NOMO-1 treated with DMSO at 0.1 percent for 48 hours (cell line): ENCODE measurements at regions not wholly inside any gene's neighbourhood (a gene's known extent, or its start where the extent isn't known, plus 50 kb on each side); places are given as distances from the start of the nearest gene placed in this dataset.

Source experiments
- DNase-seq: peaks from one replicate; lab custom pipeline; 2025; ENCODE audit not compliant: unreplicated experiment; lab: John Stamatoyannopoulos, UW

- no peak for DNase-seq
Observed at GRCh38 chr2:120913972-120914838, 178.5 kb downstream of the GLI2 start.

DNA sequence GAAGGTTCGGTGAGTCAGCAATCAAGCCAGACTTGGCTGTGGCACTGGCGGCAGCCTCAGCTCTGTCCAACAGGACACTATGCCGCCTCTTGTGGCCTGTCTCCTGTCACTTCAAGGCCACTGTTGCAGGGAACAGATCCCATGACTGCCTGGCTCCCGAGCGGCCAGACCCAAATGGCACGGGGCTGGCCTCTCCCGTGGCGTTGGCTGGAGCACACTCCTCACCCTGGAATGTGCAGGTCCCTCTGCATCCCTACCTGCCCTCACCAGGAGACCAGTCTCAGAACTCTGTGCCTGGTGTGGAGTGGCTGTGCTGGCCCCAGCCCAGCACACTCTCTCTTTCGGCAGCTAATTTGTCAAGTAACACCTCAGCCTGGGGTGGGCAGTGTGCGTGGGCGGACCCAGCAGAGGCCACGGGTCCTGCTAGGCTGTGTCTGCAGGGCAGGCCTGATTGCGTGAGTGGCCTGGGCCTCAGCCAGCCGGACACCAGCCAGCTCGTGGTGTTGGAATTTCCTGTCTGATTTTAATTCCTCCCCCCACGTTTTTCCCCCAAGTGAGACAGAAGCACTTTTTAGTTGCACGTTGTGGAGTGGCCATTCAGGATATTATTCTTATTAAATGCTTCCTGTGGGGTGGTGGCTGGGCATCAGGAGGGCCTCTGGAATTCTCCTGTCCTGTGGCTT, 179.3 kb downstream of the GLI2 start:
- no peak for DNase-seq

- no peak for DNase-seq
Observed at GRCh38 chr2:120915670-120916069, 180.0 kb downstream of the GLI2 start.

DNA sequence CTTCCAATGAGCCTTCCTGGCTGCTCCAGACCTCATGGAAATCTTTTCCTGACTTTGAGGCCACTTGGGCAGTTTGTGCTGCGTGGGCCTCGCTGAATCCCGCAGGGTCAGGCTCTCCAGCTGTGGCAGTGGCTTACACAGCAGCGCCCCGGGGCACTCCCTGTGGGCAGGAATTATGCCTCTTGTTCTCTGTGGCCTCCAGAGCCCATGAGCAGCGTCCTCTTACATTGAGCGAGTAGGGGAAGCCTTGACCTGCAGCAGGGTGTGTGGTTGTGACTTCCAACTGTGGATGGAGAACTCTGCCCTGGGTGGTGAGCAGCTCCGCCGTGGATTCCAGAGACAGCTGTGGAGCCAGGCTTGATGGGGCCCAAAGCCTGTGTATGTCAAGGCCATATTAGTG, 180.8 kb downstream of the GLI2 start:
- no peak for DNase-seq

GRCh38 chr2:120917886-120918285, 182.2 kb downstream of the GLI2 start:
- DNase-seq, result no peak

GRCh38 chr2:120919216-120919615, 183.5 kb downstream of the GLI2 start:
- no peak for DNase-seq

DNA sequence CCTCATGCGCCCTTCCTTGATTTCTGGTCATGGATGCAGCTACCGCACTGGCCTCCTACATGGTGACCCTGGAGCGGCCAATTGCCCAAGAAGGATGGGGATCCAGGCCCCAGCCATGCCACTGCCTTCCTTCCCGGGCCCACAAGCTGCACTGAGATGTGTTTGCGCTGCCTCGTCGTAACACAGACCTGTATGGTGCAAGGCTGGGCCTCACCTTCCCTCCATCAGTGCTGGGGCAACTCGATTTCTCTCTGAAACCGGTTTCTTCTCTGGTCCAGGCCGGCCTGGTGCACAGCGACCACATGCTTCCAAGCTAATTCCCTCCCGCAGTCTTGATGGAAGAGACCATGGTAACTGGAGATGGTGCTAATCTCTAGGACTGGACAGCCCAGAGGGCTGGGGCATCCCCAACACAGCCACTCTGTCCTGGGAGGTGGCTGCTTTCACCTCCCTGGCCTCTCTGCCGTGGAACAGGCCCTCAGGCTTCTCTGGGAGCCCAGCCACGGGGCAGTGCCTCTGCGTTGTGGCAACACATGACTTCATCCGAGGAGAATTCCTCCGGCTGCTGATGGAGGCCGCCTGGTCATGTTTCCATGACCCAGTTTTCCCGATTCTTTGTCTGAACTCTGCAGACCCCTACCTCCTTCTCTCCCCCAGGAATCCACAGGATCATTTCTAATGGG, 184.2 kb downstream of the GLI2 start:
- DNase-seq, result no peak

DNA sequence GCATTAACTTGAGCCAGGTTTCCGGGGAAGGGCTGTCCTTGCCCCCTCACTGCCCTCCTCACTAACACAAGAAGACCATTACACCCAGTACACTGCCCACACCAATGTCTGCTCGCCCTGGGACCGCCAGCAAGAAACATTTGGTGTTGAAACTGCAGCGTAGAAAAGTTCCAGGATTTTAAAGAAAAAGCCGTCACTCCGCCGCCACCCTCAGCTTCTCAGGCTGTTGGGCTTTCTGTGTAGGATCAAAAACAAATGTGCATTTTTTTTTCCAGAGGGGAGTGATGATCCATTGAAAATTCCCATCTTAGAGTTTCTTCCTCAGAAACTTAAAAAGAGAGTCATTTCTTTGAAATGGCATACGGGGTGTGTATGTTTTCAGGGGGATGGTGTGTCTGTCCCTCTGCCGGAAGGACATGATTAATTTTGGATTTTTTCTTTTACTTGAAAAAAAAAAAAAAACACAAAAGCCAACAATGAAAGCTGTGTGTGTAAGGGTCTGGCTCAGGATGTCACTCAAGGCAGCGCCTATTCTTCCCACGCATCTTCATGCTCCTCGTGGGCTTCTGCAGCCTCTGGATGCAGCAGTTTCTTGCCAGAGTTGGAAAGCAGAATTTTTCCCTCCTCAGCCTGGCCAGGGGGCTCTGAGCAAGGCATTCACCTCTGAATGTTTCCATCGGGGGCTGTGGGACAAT, 184.9 kb downstream of the GLI2 start:
- no peak for DNase-seq

DNA sequence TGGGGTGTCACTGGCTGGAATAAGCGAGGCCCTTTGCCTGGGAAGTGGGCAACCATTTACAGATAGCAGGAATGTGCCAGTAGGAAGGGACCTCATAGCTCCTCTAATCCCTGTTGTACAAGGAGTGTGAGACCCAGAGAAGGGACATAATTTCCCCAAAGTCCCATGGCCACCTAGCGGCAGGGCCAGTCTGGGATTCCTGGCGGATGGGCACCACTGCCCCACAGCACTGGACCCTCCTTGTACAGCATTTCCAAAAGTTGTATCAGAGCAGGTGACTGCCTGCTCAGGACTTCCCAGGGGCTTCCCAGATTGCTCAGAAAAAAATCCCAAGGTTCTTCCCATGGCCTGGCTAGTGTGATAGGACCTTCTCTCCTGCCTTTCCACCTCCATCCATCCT, 185.8 kb downstream of the GLI2 start:
- no peak for DNase-seq

DNA sequence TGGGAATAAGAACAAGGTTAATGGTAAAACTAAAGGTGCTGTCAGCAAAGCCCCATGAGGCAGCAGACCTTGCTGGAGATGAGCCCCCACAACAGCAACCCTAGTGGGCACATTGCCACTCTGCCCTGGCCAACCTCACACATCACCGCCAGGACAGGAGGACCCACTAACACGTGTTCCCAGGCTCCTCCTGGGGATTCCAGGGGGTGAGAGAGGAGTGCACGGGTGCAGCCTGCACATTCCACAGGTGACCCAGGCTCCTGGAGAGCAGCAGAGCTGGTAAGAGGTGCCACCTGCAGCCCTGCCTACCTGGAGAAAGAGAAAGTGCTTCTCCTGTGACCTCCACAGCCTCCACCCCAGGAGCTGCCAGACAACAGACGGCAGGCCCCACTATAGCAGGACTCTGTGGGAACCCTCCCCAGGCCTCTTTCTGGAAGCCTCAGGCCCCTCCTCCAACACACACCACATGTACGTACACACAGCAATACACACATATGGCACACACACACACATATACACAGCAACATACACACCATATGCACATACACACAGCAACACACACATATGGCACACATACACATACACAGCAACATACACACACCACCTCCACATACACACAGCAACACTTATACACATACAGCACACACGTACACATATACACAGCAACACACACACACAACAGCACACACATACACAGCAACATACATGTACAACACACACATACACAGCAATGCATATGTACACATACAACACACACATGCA, 187.1 kb downstream of the GLI2 start:
- DNase-seq, result no peak

DNA sequence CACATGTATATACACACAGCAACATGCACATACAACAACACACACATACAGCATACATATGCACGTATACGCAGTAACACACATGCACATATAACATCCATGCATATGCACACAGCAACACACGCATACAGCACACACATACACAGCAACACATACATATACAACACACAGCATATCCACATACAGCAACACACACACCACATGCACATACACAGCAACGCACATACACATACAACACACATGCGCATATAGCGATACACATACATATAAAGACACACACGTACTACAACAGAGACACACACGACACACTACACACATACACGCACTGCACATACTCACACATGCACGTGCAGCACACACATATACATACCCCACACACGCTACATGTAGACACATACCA, 187.8 kb downstream of the GLI2 start:
- DNase-seq, result no peak

DNA sequence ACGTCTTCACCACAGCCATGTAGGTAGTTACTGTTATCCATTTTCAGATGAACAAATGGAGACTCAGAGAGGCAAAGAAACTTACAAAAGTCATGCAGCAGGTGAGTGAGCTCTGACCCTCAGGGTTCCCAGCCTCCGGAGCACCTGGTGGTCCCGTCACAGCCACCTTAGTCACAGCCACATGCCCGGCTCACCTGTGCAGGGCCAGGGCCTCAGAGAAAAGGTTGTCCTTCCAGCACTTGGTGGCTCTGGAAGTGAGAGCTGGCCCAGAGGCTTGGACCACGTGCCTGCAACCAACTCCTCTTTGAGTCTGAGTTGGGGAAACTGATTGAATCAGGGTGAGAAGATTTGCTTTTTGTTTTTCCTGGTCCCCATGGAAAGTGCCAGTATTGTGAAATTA, 189.3 kb downstream of the GLI2 start:
- DNase-seq, result no peak

DNA sequence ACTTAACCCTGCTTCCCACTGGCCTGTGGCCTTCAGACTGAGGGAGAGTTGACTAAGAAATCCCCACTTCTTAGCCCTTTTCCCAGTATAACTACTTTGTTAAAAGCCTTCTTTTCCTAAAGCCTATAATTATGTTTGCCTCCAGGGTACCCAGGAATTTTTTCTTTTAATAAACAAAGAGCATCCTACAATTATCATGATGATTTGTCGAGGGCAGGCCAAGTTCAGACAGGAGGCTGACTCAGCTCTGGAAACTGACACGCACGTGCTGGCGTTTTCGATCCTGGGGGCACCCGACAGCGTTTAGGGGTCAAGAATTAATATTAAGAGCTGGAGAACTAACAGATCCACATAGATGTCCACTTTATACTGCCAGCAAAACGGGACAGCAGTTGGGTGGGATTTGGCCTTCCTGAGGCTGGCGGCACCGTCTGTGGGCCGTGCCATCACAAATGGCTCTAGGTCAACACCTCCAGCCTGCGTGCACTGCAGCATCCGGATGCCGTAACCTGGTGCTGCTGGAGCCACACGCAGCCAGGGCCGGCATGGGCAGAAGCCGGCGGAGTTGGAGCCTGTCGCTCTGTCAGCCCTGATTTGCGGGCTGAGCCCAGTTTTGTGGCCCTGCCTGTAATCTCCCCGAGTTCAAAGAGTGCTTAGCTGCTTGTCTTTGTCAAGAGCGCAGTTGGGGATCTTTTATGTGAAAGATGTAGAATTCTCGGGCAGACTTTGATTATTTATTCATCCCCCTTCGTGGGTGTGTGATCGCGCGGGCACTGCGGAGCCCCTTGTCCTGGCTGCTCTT, 191.0 kb downstream of the GLI2 start:
- DNase-seq, result no peak

DNA sequence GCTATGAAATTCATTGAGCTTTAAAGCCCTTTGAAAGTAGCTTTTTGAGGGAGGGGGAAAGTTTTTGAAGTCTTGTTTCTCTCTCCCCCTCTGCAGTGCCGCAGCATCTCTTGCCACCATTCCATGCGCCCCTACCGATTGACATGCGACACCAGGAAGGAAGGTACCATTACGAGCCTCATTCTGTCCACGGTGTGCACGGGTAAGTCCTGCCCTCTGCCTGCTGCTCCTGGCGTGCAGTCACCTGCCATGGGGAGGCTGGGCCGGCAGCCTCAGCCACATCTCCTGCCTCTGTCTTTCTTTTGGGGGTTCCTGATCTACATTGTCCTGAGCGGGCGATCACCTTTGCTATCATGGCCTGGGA, 191.6 kb downstream of the GLI2 start:
- DNase-seq, result no peak

DNA sequence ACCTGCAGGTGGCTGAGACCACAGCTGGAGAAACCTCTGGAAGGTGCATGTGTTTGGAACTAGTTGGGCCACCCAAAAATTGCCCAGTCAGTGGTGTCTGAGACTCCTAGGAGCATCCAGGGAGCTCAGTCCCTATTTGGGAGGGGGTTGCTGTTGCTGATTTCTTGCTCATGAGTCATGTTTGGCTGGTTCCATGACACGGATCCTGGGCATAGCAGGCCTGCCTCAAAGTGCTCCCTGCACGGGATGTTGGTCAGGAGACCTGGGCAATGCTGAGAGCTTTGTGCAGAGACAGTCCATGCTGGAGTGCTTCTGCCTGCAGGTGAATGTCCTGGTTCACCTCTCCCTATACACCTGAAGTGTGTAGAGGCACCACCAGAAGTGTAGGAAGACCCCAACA, 194.2 kb downstream of the GLI2 start:
- DNase-seq, result no peak

- no peak for DNase-seq
Observed at GRCh38 chr2:120930236-120930635, 194.6 kb downstream of the GLI2 start.

- no peak for DNase-seq
Observed at GRCh38 chr2:120930864-120931263, 195.2 kb downstream of the GLI2 start.

GRCh38 chr2:120932472-120932871, 196.8 kb downstream of the GLI2 start:
- no peak for DNase-seq

DNA sequence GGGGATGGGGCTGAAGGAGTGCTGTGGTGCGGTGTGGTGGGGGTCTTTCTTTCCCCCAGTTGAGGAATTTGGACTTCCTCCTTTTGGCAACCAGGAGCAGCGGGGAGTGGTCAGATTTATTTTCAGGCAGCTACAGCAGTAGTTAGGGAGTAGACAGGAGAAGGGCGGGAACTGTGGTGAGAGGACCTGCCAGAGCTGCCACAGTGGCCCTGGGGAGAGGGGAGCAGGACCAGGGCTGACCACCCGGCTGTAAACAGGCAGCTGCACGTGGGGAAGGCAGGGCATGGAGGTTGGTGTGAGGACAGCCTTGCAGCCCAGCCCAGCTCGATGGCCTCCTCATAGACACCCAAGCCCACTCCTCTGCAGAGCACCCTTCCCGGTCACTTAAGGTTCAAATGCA, 197.2 kb downstream of the GLI2 start:
- DNase-seq, result no peak
